CD14-positive monocyte (primary cell): ENCODE measurements at regions not wholly inside any gene's neighbourhood (a gene's known extent, or its start where the extent isn't known, plus 50 kb on each side); places are given as distances from the start of the nearest gene placed in this dataset.

Experiments used
- DNase-seq, 3 donors: peaks; one replicate each; pipeline ENCODE4 v3.0.0-alpha.2; 2011 to 2022
- H2AFZ ChIP-seq: 2 replicates; pipeline ENCODE4 v1.6.0; 2012; ENCODE audit warnings: mild to moderate bottlenecking, low read depth, low read length, inconsistent platforms; ENCODE audit not compliant: insufficient read depth, poor library complexity, severe bottlenecking
- H3K27ac ChIP-seq, 2 donors: 1 replicate in 1 of 2; 2 replicates in 1 of 2; pipeline ENCODE4 v1.5.1; 2012 to 2013; ENCODE audit warnings: low read length in 2 of 2, control low read depth in 1 of 2, inconsistent platforms in 1 of 2, low read depth in 1 of 2, mild to moderate bottlenecking in 1 of 2
- H3K27me3 ChIP-seq, 2 donors: one replicate each; pipeline versions ENCODE4 v1.6.0 to v1.6.1; 2011 to 2013; ENCODE audit warnings: low read length in 2 of 2; ENCODE audit not compliant: control insufficient read depth in 2 of 2, insufficient read depth in 2 of 2
- H3K36me3 ChIP-seq, 2 donors: replicated peaks in 1 of 2; 1 replicate in 1 of 2; 2 replicates in 1 of 2; pipeline versions ENCODE4 v1.5.1 to v1.6.1; 2012 to 2013; ENCODE audit warnings: low read length in 2 of 2, control low read depth in 1 of 2, inconsistent platforms in 1 of 2, mild to moderate bottlenecking in 1 of 2; ENCODE audit not compliant: insufficient read depth in 2 of 2, control insufficient read depth in 1 of 2
- H3K4me1 ChIP-seq, 2 donors: 1 replicate in 1 of 2; 2 replicates in 1 of 2; pipeline versions ENCODE4 v1.5.1 to v1.6.1; 2012 to 2013; ENCODE audit warnings: low read length in 2 of 2, control low read depth in 1 of 2, inconsistent platforms in 1 of 2, mild to moderate bottlenecking in 1 of 2, moderate library complexity in 1 of 2; ENCODE audit not compliant: insufficient read depth in 2 of 2, control insufficient read depth in 1 of 2
- H3K4me2 ChIP-seq: replicated peaks from 2 replicates; pipeline ENCODE3; 2012; ENCODE audit warnings: low read length, moderate library complexity, mild to moderate bottlenecking; ENCODE audit not compliant: poor library complexity, severe bottlenecking; ENCODE audit errors: extremely low read depth
- H3K4me3 ChIP-seq, 3 experiments: fragments of 200-600 bp in 1 of 3; sonication (generic) in 1 of 3; replicated peaks in 1 of 3; 1 replicate in 2 of 3; 2 replicates in 1 of 3; pipeline ENCODE4 v1.5.1; 2011 to 2013; ENCODE audit warnings: low read length in 3 of 3, mild to moderate bottlenecking in 3 of 3, control low read depth in 2 of 3, low read depth in 2 of 3, inconsistent platforms in 1 of 3, moderate library complexity in 1 of 3
- H3K79me2 ChIP-seq: 2 replicates; pipeline ENCODE4 v1.6.0; 2012; ENCODE audit warnings: mild to moderate bottlenecking, control low read depth, inconsistent platforms, low read length, moderate library complexity; ENCODE audit not compliant: insufficient read depth
- H3K9ac ChIP-seq: 2 replicates; pipeline ENCODE4 v1.6.0; 2017; ENCODE audit warnings: low read length, mild to moderate bottlenecking; ENCODE audit not compliant: insufficient read depth, poor library complexity, severe bottlenecking
- H3K9me3 ChIP-seq, 2 donors: replicated peaks in 1 of 2; 1 replicate in 1 of 2; 2 replicates in 1 of 2; pipeline versions ENCODE4 v1.5.1 to v1.6.1; 2012 to 2013; ENCODE audit warnings: low read length in 2 of 2, control low read depth in 1 of 2; ENCODE audit not compliant: control insufficient read depth in 1 of 2, insufficient read depth in 1 of 2
- H4K20me1 ChIP-seq: 2 replicates; pipeline ENCODE4 v1.6.0; 2012; ENCODE audit warnings: mild to moderate bottlenecking, low read length, control low read depth, moderate library complexity; ENCODE audit not compliant: insufficient read depth
- H3K27ac Mint-ChIP-seq, 7 donors: one replicate each; pipeline ENCODE4 v1.8.0; 2020; ENCODE audit warnings: mild to moderate bottlenecking in 7 of 7, mixed read lengths in 7 of 7, moderate library complexity in 6 of 7, inconsistent platforms in 2 of 7
- H3K27me3 Mint-ChIP-seq, 3 donors: one replicate each; pipeline ENCODE4 v1.8.0; 2021 to 2022; ENCODE audit warnings: low read depth in 3 of 3, mild to moderate bottlenecking in 3 of 3, mixed read lengths in 3 of 3, moderate library complexity in 3 of 3, inconsistent platforms in 1 of 3
- H3K36me3 Mint-ChIP-seq, 2 donors: one replicate each; pipeline ENCODE4 v1.8.0; 2020; ENCODE audit warnings: mixed read lengths in 2 of 2, inconsistent platforms in 1 of 2, mild to moderate bottlenecking in 1 of 2
- H3K4me1 Mint-ChIP-seq: one replicate; pipeline ENCODE4 v1.8.0; 2020; ENCODE audit warnings: mild to moderate bottlenecking, mixed read lengths
- H3K4me3 Mint-ChIP-seq, 2 donors: one replicate each; pipeline ENCODE4 v1.8.0; 2020; ENCODE audit warnings: mild to moderate bottlenecking in 2 of 2, mixed read lengths in 2 of 2, moderate library complexity in 1 of 2
- H3K9me3 Mint-ChIP-seq, 7 donors: one replicate each; pipeline ENCODE4 v1.8.0; 2020 to 2022; ENCODE audit warnings: mixed read lengths in 7 of 7, mild to moderate bottlenecking in 6 of 7, moderate library complexity in 6 of 7, inconsistent platforms in 2 of 7
- CTCF ChIP-seq: fragments of 200-600 bp; IDR thresholded peaks from one replicate; pipeline ENCODE4 v1.8.0; 2022; ENCODE audit warnings: antibody characterized with exemption, mild to moderate bottlenecking
- WGBS: methylation state at CpG from one replicate; pipeline ENCODE4 v1.1.5; 2013; ENCODE audit warnings: missing lambda C conversion rate; ENCODE audit not compliant: insufficient coverage; 5-methylcytosine and 5-hydroxymethylcytosine counted together
- intact Hi-C, 2 donors: fragments of 100-400 bp; cut with micrococcal nuclease; formaldehyde crosslinking; loops; one replicate each; pipeline versions ENCODE4 v1.15.0 to v1.15.1; 2023

GRCh38 chr18:44195394-44196140, 485.1 kb upstream of the SETBP1 start:
- peaks cover 7 to 11% of the 10 kb centered on the region in 2 donors for H3K9me3 ChIP-seq
- H3K36me3 ChIP-seq = no peaks in the 10 kb centered on the region
- H3K27me3 ChIP-seq = no peaks in the 10 kb centered on the region
- H4K20me1 ChIP-seq = no peaks in the 10 kb centered on the region
- no peaks in the 10 kb centered on the region for H3K4me1 Mint-ChIP-seq
- H3K4me2 ChIP-seq = no peak overlapping the region
- H3K4me1 ChIP-seq = no peaks in the 10 kb centered on the region
- H3K36me3 Mint-ChIP-seq = no peaks in the 10 kb centered on the region
- DNase-seq = no peak
- H3K9ac ChIP-seq = no peak overlapping the region
- intact Hi-C loops = no loop called here
- H3K9me3 Mint-ChIP-seq = peaks cover 0 to 16% (median 5%) of the 10 kb centered on the region in 7 donors
- TF ChIP-seq CTCF = no peak
- H2AFZ ChIP-seq = no peak overlapping the region
- H3K4me3 ChIP-seq = no peak overlapping the region
- no peak overlapping the region for H3K27ac Mint-ChIP-seq
- H3K27me3 Mint-ChIP-seq = no peaks in the 10 kb centered on the region
- no peak overlapping the region for H3K4me3 Mint-ChIP-seq
- H3K27ac ChIP-seq = no peak overlapping the region
- H3K79me2 ChIP-seq = no peaks in the 10 kb centered on the region
- no CpG with 5 or more reads among the region's 4 CpGs for WGBS

GRCh38 chr18:44197832-44198611, 482.7 kb upstream of the SETBP1 start:
- Histone ChIP-seq H3K36me3 (no peaks in the 10 kb centered on the region), H3K27me3 (no peaks in the 10 kb centered on the region), H3K79me2 (no peaks in the 10 kb centered on the region), H3K9ac (no peak overlapping the region), H3K4me2 (no peak overlapping the region), H3K9me3 (peaks cover 7 to 11% of the 10 kb centered on the region in 2 donors), H2AFZ (no peak overlapping the region), H4K20me1 (no peaks in the 10 kb centered on the region), H3K4me3 (no peak overlapping the region), H3K27ac (no peak overlapping the region), H3K4me1 (no peaks in the 10 kb centered on the region)
- no peak for TF ChIP-seq CTCF
- WGBS = 93% methylated on average over 6 of the region's 8 CpGs
- H3K4me1 Mint-ChIP-seq = no peaks in the 10 kb centered on the region
- DNase-seq = no peak
- no peak overlapping the region for H3K4me3 Mint-ChIP-seq
- no peaks in the 10 kb centered on the region for H3K36me3 Mint-ChIP-seq
- intact Hi-C loops = no loop called here
- H3K27me3 Mint-ChIP-seq = no peaks in the 10 kb centered on the region
- peaks cover 0 to 16% (median 6%) of the 10 kb centered on the region in 7 donors for H3K9me3 Mint-ChIP-seq
- no peak overlapping the region for H3K27ac Mint-ChIP-seq
